Endothelial cell (in vitro differentiated cells): ENCODE measurements at regions not wholly inside any gene's neighbourhood (a gene's known extent, or its start where the extent isn't known, plus 50 kb on each side); places are given as distances from the start of the nearest gene placed in this dataset.

ENCODE experiments used
- DNase-seq: peaks from one replicate; pipeline ENCODE4 v3.0.0; 2021; ENCODE audit warnings: low spot score
- H3K27ac Mint-ChIP-seq: one replicate; pipeline ENCODE4 v1.8.0; 2021; ENCODE audit warnings: mixed read lengths, inconsistent platforms; ENCODE audit not compliant: unreplicated experiment
- H3K27me3 Mint-ChIP-seq: one replicate; pipeline ENCODE4 v1.8.0; 2021; ENCODE audit warnings: mild to moderate bottlenecking, moderate library complexity, mixed read lengths, inconsistent platforms; ENCODE audit not compliant: unreplicated experiment
- H3K36me3 Mint-ChIP-seq: one replicate; pipeline ENCODE4 v1.8.0; 2021; ENCODE audit warnings: mild to moderate bottlenecking, low read depth, mixed read lengths, inconsistent platforms; ENCODE audit not compliant: unreplicated experiment
- H3K4me1 Mint-ChIP-seq: one replicate; pipeline ENCODE4 v1.8.0; 2021; ENCODE audit warnings: mild to moderate bottlenecking, mixed read lengths, inconsistent platforms; ENCODE audit not compliant: unreplicated experiment
- H3K4me3 Mint-ChIP-seq: one replicate; pipeline ENCODE4 v1.8.0; 2021; ENCODE audit warnings: mild to moderate bottlenecking, mixed read lengths, inconsistent platforms; ENCODE audit not compliant: unreplicated experiment
- H3K9me3 Mint-ChIP-seq: one replicate; pipeline ENCODE4 v1.8.0; 2021; ENCODE audit warnings: mixed read lengths, inconsistent platforms; ENCODE audit not compliant: unreplicated experiment
- TF ChIP-seq, protein P1 (sequence below): fragments of 200-600 bp; sonication (generic); IDR thresholded peaks from one replicate; pipeline ENCODE4 v1.5.0; 2021; ENCODE audit warnings: antibody characterized with exemption; ENCODE audit not compliant: unreplicated experiment

DNA sequence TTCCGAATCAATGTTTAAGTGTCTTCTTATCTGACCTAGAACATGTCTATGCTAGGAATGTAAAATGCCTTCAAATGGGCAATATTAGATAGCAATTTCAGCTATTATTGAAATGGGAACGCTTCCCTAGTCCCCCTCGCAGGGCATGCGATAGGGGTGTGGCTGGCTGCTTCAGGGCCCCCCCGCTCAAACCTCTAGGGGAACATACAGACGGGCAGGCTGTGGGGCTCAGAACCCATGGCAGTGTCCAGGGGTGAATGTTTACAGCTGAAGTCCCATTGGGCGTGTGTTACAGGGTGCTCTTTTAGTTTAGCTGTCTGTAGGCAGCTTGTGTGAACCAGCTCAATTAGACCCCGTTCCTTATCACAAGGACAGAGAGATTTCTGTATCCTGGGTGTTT lies 315.9 kb downstream of the DSEL start:
- DNase-seq, result peak; percentile 4
- H3K27ac Mint-ChIP-seq, result no peak overlapping the region
- TF ChIP-seq, protein P1, sequence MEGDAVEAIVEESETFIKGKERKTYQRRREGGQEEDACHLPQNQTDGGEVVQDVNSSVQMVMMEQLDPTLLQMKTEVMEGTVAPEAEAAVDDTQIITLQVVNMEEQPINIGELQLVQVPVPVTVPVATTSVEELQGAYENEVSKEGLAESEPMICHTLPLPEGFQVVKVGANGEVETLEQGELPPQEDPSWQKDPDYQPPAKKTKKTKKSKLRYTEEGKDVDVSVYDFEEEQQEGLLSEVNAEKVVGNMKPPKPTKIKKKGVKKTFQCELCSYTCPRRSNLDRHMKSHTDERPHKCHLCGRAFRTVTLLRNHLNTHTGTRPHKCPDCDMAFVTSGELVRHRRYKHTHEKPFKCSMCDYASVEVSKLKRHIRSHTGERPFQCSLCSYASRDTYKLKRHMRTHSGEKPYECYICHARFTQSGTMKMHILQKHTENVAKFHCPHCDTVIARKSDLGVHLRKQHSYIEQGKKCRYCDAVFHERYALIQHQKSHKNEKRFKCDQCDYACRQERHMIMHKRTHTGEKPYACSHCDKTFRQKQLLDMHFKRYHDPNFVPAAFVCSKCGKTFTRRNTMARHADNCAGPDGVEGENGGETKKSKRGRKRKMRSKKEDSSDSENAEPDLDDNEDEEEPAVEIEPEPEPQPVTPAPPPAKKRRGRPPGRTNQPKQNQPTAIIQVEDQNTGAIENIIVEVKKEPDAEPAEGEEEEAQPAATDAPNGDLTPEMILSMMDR, result no peak
- no peaks in the 10 kb centered on the region for H3K27me3 Mint-ChIP-seq
- H3K4me1 Mint-ChIP-seq, result peaks cover 4% of the 10 kb centered on the region
- no peaks in the 10 kb centered on the region for H3K9me3 Mint-ChIP-seq
- no peaks in the 10 kb centered on the region for H3K36me3 Mint-ChIP-seq
- H3K4me3 Mint-ChIP-seq, result no peak overlapping the region

- Mint-ChIP-seq H3K27me3 (no peaks in the 10 kb centered on the region), H3K36me3 (no peaks in the 10 kb centered on the region), H3K4me3 (no peak overlapping the region), H3K9me3 (no peaks in the 10 kb centered on the region), H3K4me1 (peaks cover 6% of the 10 kb centered on the region), H3K27ac (no peak overlapping the region)
- DNase-seq, result no peak
- TF ChIP-seq, protein P1, result peak; percentile 57
These were observed 316.4 kb downstream of the DSEL start for GRCh38 chr18:67199993-67200617.

- peak; percentile 24 for DNase-seq
- no peaks in the 10 kb centered on the region for H3K9me3 Mint-ChIP-seq
- TF ChIP-seq, protein P1, result no peak
- H3K36me3 Mint-ChIP-seq, result no peaks in the 10 kb centered on the region
- H3K4me1 Mint-ChIP-seq, result peaks cover 10% of the 10 kb centered on the region
- H3K27me3 Mint-ChIP-seq, result no peaks in the 10 kb centered on the region
- peak overlapping the region; percentile 62 for H3K27ac Mint-ChIP-seq
- no peak overlapping the region for H3K4me3 Mint-ChIP-seq
These were observed 321.6 kb downstream of the DSEL start for GRCh38 chr18:67194886-67195285.

DNA sequence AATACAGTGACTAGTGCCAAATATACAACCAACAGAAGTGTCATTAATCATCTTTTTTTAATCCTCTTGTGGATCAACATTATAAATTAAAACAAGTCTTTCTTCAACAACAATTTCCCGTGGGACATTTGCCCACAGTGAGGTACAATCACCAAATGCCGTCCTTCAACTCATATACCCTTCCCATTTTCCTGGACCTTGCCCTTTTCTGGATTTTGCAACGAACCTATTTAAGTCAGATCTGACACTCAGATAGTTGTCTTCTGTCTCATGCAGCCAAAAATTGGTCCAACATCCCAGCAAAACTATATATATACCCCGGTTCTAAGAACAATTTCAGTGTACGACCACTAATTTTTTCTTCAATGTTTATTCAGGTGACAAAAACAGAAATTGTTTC lies 324.0 kb downstream of the DSEL start:
- H3K27me3 Mint-ChIP-seq, result no peaks in the 10 kb centered on the region
- H3K4me1 Mint-ChIP-seq, result peaks cover 10% of the 10 kb centered on the region

DNA sequence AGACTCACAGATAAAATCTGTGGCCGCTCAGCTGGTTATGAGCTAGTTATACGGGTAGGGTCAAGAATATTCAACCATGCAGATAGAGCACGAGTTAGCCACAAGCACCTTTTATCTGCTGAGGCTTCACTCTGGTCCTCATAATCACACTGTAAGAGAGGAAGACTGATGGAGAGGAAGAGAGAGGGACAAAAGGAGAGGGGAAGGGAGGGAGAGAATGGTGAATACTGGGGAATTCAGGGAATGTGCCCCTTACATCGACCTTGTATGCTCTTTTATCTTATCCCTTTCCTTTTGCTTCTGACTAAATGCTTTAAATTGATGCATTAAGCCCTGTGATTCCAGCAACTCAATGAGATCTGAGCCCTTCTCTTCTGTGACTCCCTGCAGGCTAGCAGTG lies 333.1 kb downstream of the DSEL start:
- Mint-ChIP-seq H3K4me3 (no peak overlapping the region), H3K27ac (no peak overlapping the region), H3K27me3 (no peaks in the 10 kb centered on the region), H3K9me3 (no peaks in the 10 kb centered on the region), H3K36me3 (no peaks in the 10 kb centered on the region), H3K4me1 (peaks cover 3% of the 10 kb centered on the region)
- no peak for DNase-seq
- TF ChIP-seq, protein P1, result no peak

More for the DNA sequence above, 324.0 kb downstream of the DSEL start:
- no peak for DNase-seq
- Mint-ChIP-seq H3K36me3 (no peaks in the 10 kb centered on the region), H3K9me3 (no peaks in the 10 kb centered on the region), H3K27ac (no peak overlapping the region), H3K4me3 (no peak overlapping the region)
- TF ChIP-seq, protein P1, result no peak
